ENCODE measurements at regions not wholly inside any gene's neighbourhood (a gene's known extent, or its start where the extent isn't known, plus 50 kb on each side); places are given as distances from the start of the nearest gene placed in this dataset.

- Histone ChIP-seq H3K4me2 (ENCODE audit: control insufficient read depth, extremely low read depth, insufficient read depth, low read depth, low read length) (no peak overlapping the region), H3K27ac (ENCODE audit: control insufficient read depth, insufficient read depth, low read length) (no peak overlapping the region), H3K79me2 (ENCODE audit: control insufficient read depth, insufficient read depth, low read length) (no peaks in the 10 kb centered on the region), H3K4me3 (ENCODE audit: control insufficient read depth in 2 of 3, extremely low read depth in 1 of 3, insufficient read depth in 2 of 3, low read depth in 1 of 3, low read length in 3 of 3) (no peak overlapping the region), H3K36me3 (ENCODE audit: control insufficient read depth in 2 of 2, extremely low read depth in 1 of 2, insufficient read depth in 2 of 2, low read length in 2 of 2) (no peaks in the 10 kb centered on the region), H3K9me1 (ENCODE audit: control insufficient read depth, extremely low read depth, insufficient read depth, low read length) (no peaks in the 10 kb centered on the region), H3K9me3 (ENCODE audit: control insufficient read depth, low read depth, low read length) (no peaks in the 10 kb centered on the region), H4K20me1 (ENCODE audit: control insufficient read depth, extremely low read depth, insufficient read depth, low read length) (no peaks in the 10 kb centered on the region), H3K9ac (ENCODE audit: control insufficient read depth, extremely low read depth, insufficient read depth, low read length) (no peak overlapping the region), H3K4me1 (ENCODE audit: control insufficient read depth, extremely low read depth, insufficient read depth, low read length) (no peaks in the 10 kb centered on the region), H3K27me3 (ENCODE audit: control insufficient read depth, extremely low read depth, insufficient read depth, low read length) (no peaks in the 10 kb centered on the region), H2AFZ (ENCODE audit: control insufficient read depth, low read length) (no peak overlapping the region)
- DNase-seq (ENCODE audit: low read depth, low spot score) (no peak), FAIRE-seq (no peak)
- dilution Hi-C loops (cut with MboI; ENCODE audit: extremely low pct_ligation_motif_present, low sequenced_read_pairs) = no loop called here
- TF ChIP-seq CTCF (optimal IDR thresholded peaks at IDR 0.05 in 1 of 3, IDR thresholded peaks at IDR 0.05 in 1 of 3, conservative IDR thresholded peaks at IDR 0.05 in 1 of 3; ENCODE audit: extremely low read depth in 1 of 3, insufficient read depth in 2 of 3, low read length in 3 of 3) = no peak
- TF ChIP-seq EZH2 (IDR thresholded peaks at IDR 0.05; ENCODE audit: low read length) = no peak
Measured at GRCh38 chr4:13267091-13267490, 217.0 kb downstream of the RAB28 start.

GRCh38 chr4:13266687-13267086 lies 217.5 kb downstream of the RAB28 start:
- dilution Hi-C loops (cut with MboI; ENCODE audit: extremely low pct_ligation_motif_present, low sequenced_read_pairs) = no loop called here
- no peak for FAIRE-seq

More at GRCh38 chr4:13266687-13267086, 217.5 kb downstream of the RAB28 start:
- Histone ChIP-seq H3K36me3 (ENCODE audit: control insufficient read depth in 2 of 2, extremely low read depth in 1 of 2, insufficient read depth in 2 of 2, low read length in 2 of 2) (no peaks in the 10 kb centered on the region), H3K79me2 (ENCODE audit: control insufficient read depth, insufficient read depth, low read length) (no peaks in the 10 kb centered on the region), H3K9me3 (ENCODE audit: control insufficient read depth, low read depth, low read length) (no peaks in the 10 kb centered on the region), H3K4me1 (ENCODE audit: control insufficient read depth, extremely low read depth, insufficient read depth, low read length) (no peaks in the 10 kb centered on the region), H3K4me3 (ENCODE audit: control insufficient read depth in 2 of 3, extremely low read depth in 1 of 3, insufficient read depth in 2 of 3, low read depth in 1 of 3, low read length in 3 of 3) (no peak overlapping the region), H4K20me1 (ENCODE audit: control insufficient read depth, extremely low read depth, insufficient read depth, low read length) (no peaks in the 10 kb centered on the region), H3K27me3 (ENCODE audit: control insufficient read depth, extremely low read depth, insufficient read depth, low read length) (no peaks in the 10 kb centered on the region), H3K9ac (ENCODE audit: control insufficient read depth, extremely low read depth, insufficient read depth, low read length) (no peak overlapping the region), H2AFZ (ENCODE audit: control insufficient read depth, low read length) (no peak overlapping the region), H3K9me1 (ENCODE audit: control insufficient read depth, extremely low read depth, insufficient read depth, low read length) (no peaks in the 10 kb centered on the region), H3K27ac (ENCODE audit: control insufficient read depth, insufficient read depth, low read length) (no peak overlapping the region), H3K4me2 (ENCODE audit: control insufficient read depth, extremely low read depth, insufficient read depth, low read depth, low read length) (no peak overlapping the region)
- no peak for DNase-seq (ENCODE audit: low read depth, low spot score)
- TF ChIP-seq CTCF (optimal IDR thresholded peaks at IDR 0.05 in 1 of 3, IDR thresholded peaks at IDR 0.05 in 1 of 3, conservative IDR thresholded peaks at IDR 0.05 in 1 of 3; ENCODE audit: extremely low read depth in 1 of 3, insufficient read depth in 2 of 3, low read length in 3 of 3) = no peak
- TF ChIP-seq EZH2 (IDR thresholded peaks at IDR 0.05; ENCODE audit: low read length) = no peak

Measured in keratinocyte (primary cell).